Erythroblast (primary cell): ENCODE measurements at regions not wholly inside any gene's neighbourhood (a gene's known extent, or its start where the extent isn't known, plus 50 kb on each side); places are given as distances from the start of the nearest gene placed in this dataset.
"Not testable (repeated sequence)": the region's sequence is repeated elsewhere in the genome, so short reads cannot be mapped to it uniquely, and the experiment has no call there.

Source experiments
- GATA1 ChIP-seq: IDR thresholded peaks from 2 replicates; pipeline ENCODE4 v1.6.1; 2011; ENCODE audit warnings: low read depth, mild to moderate bottlenecking, control low read depth, low read length, moderate library complexity
- POLR2A ChIP-seq: IDR thresholded peaks from 2 replicates; pipeline ENCODE4 v1.6.1; 2011; ENCODE audit warnings: mild to moderate bottlenecking, low read length

DNA sequence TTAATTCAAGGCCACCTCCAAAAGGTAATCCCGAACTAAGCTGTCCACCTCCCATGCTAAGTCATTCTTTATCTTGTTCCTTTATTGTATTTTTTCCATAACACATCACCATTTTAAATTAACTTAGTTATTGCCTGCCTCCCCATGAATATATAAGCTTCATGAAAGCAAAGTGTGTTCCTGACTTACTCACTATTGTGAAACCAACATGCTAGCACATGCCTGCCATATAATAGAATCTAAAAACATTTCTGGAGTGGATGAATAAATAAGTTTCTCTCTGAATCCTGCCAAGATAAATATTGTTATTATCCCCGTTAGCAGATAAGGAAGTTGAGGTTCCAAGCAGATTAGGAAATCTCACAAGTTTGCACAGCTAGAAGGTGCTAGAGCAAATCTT lies 98.7 kb upstream of the RRN3 start:
- TF ChIP-seq POLR2A, GATA1: not testable (repeated sequence)
